Loucy (cell line): ENCODE measurements at regions not wholly inside any gene's neighbourhood (a gene's known extent, or its start where the extent isn't known, plus 50 kb on each side); places are given as distances from the start of the nearest gene placed in this dataset.

ENCODE experiments used
- H2AFZ ChIP-seq: fragments of 200-600 bp; sonication (generic); 2 replicates; pipeline ENCODE4 v1.6.0; 2016; ENCODE audit warnings: antibody characterized with exemption, mild to moderate bottlenecking, low read length, moderate library complexity
- H3F3A ChIP-seq: fragments of 200-600 bp; 2 replicates; pipeline ENCODE4 v1.6.0; 2016; ENCODE audit warnings: antibody characterized with exemption, low read depth, mild to moderate bottlenecking
- H3K27me3 ChIP-seq: fragments of 200-600 bp; sonication (generic); 2 replicates; pipeline ENCODE4 v1.6.1; 2014; ENCODE audit warnings: low read length, mild to moderate bottlenecking; ENCODE audit not compliant: insufficient read depth, poor library complexity, severe bottlenecking
- H3K36me3 ChIP-seq: fragments of 200-600 bp; sonication (generic); 2 replicates; pipeline ENCODE4 v1.6.1; 2016; ENCODE audit warnings: low read length; ENCODE audit not compliant: insufficient read depth
- H3K4me1 ChIP-seq: fragments of 200-600 bp; sonication (generic); 2 replicates; pipeline ENCODE4 v1.5.1; 2014; ENCODE audit warnings: low read length, mild to moderate bottlenecking; ENCODE audit not compliant: insufficient read depth, poor library complexity, severe bottlenecking
- H3K4me2 ChIP-seq: fragments of 200-600 bp; sonication (generic); 2 replicates; pipeline ENCODE4 v1.6.0; 2014; ENCODE audit warnings: antibody characterized with exemption, low read length, low read depth, mild to moderate bottlenecking; ENCODE audit not compliant: poor library complexity, severe bottlenecking
- H3K4me3 ChIP-seq: fragments of 200-600 bp; sonication (generic); 2 replicates; pipeline ENCODE4 v1.5.1; 2014; ENCODE audit warnings: low read length, mild to moderate bottlenecking, mixed read lengths; ENCODE audit not compliant: poor library complexity, severe bottlenecking
- H3K79me2 ChIP-seq: fragments of 200-600 bp; sonication (generic); 2 replicates; pipeline ENCODE4 v1.6.1; 2014; ENCODE audit warnings: low read length; ENCODE audit not compliant: insufficient read depth
- H3K9ac ChIP-seq: fragments of 200-600 bp; sonication (generic); 2 replicates; pipeline ENCODE4 v1.6.0; 2014; ENCODE audit warnings: mild to moderate bottlenecking, low read depth, low read length, moderate library complexity; ENCODE audit not compliant: poor library complexity, severe bottlenecking
- H3K9me2 ChIP-seq: fragments of 200-600 bp; sonication (generic); replicated peaks from 2 replicates; pipeline ENCODE4 v1.6.1; 2016; ENCODE audit warnings: low read depth, low read length, mixed read lengths
- H3K9me3 ChIP-seq: fragments of 200-600 bp; sonication (generic); 2 replicates; pipeline ENCODE4 v1.6.1; 2014; ENCODE audit warnings: mild to moderate bottlenecking, antibody characterized with exemption, low read length, low read depth; ENCODE audit not compliant: insufficient read depth
- H4K20me1 ChIP-seq: fragments of 200-600 bp; sonication (generic); 2 replicates; pipeline ENCODE4 v1.6.0; 2014; ENCODE audit warnings: antibody characterized with exemption, low read length, mild to moderate bottlenecking; ENCODE audit not compliant: insufficient read depth, poor library complexity, severe bottlenecking
- EZH2phosphoT487 ChIP-seq: fragments of 200-600 bp; IDR thresholded peaks from 2 replicates; pipeline ENCODE4 v1.6.1; 2018; ENCODE audit warnings: antibody characterized with exemption, mild to moderate bottlenecking, moderate library complexity, borderline replicate concordance
- TF ChIP-seq, protein P1 (sequence below): fragments of 200-600 bp; sonication (generic); conservative IDR thresholded peaks from 2 replicates; pipeline ENCODE4 v1.5.1; 2014; ENCODE audit warnings: mild to moderate bottlenecking, antibody characterized with exemption, low read length

DNA sequence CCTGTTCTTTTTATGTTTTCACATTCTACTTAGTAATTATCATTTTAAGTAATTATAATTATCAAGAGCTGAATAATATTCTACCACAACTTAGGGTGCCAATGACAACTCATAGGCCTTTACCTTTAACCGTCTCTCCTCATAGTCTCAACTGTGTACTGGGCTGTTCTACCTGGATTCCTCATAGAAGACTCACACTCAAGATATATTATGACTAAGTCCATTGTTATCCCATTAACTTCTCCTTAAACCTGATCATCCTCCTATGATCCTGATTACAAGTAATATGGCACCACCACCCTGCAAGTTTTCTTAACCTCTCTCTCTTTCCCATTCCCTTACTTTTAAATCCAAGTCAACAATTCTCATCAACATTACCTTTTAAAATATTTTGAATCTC, 285.9 kb upstream of the VEPH1 start:
- H3K4me1 ChIP-seq = no peaks in the 10 kb centered on the region
- H2AFZ ChIP-seq = no peak overlapping the region
- no peaks in the 10 kb centered on the region for H3K9me3 ChIP-seq
- no peaks in the 10 kb centered on the region for H3K27me3 ChIP-seq
- no peak overlapping the region for H3K4me2 ChIP-seq
- H3F3A ChIP-seq = no peaks in the 10 kb centered on the region
- H3K79me2 ChIP-seq = no peaks in the 10 kb centered on the region
- H4K20me1 ChIP-seq = no peaks in the 10 kb centered on the region
- H3K36me3 ChIP-seq = no peaks in the 10 kb centered on the region
- TF ChIP-seq EZH2phosphoT487 = no peak
- TF ChIP-seq, protein P1, sequence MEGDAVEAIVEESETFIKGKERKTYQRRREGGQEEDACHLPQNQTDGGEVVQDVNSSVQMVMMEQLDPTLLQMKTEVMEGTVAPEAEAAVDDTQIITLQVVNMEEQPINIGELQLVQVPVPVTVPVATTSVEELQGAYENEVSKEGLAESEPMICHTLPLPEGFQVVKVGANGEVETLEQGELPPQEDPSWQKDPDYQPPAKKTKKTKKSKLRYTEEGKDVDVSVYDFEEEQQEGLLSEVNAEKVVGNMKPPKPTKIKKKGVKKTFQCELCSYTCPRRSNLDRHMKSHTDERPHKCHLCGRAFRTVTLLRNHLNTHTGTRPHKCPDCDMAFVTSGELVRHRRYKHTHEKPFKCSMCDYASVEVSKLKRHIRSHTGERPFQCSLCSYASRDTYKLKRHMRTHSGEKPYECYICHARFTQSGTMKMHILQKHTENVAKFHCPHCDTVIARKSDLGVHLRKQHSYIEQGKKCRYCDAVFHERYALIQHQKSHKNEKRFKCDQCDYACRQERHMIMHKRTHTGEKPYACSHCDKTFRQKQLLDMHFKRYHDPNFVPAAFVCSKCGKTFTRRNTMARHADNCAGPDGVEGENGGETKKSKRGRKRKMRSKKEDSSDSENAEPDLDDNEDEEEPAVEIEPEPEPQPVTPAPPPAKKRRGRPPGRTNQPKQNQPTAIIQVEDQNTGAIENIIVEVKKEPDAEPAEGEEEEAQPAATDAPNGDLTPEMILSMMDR = no peak
- no peaks in the 10 kb centered on the region for H3K9me2 ChIP-seq
- H3K4me3 ChIP-seq = no peak overlapping the region
- no peak overlapping the region for H3K9ac ChIP-seq

DNA sequence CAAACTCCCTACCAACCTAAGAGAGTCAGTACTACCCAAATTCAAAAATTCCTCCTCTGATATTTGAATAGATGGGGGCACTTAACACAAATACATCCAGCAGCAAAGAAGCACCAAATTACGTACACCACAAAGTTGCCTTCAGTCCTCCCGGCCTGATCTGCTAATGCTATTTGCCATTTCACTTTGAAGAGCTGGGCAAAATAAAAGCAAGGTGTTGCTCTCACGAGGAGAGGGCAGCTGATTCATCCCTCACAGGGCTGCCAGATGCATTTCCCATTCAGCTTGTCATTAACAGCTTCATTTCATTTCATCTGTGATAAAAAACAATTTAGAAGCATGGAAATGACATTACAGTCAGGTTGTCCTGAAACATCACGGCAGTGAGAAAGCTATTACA, 283.4 kb upstream of the VEPH1 start:
- no peak overlapping the region for H3K4me2 ChIP-seq
- no peaks in the 10 kb centered on the region for H3K9me3 ChIP-seq
- no peaks in the 10 kb centered on the region for H3K4me1 ChIP-seq
- no peak overlapping the region for H3K9ac ChIP-seq
- TF ChIP-seq, protein P1 = no peak
- TF ChIP-seq EZH2phosphoT487 = no peak
- H3K36me3 ChIP-seq = no peaks in the 10 kb centered on the region
- no peak overlapping the region for H3K4me3 ChIP-seq
- H3K9me2 ChIP-seq = no peaks in the 10 kb centered on the region
- no peaks in the 10 kb centered on the region for H3F3A ChIP-seq
- H4K20me1 ChIP-seq = no peaks in the 10 kb centered on the region
- no peak overlapping the region for H2AFZ ChIP-seq
- no peaks in the 10 kb centered on the region for H3K27me3 ChIP-seq
- H3K79me2 ChIP-seq = no peaks in the 10 kb centered on the region

DNA sequence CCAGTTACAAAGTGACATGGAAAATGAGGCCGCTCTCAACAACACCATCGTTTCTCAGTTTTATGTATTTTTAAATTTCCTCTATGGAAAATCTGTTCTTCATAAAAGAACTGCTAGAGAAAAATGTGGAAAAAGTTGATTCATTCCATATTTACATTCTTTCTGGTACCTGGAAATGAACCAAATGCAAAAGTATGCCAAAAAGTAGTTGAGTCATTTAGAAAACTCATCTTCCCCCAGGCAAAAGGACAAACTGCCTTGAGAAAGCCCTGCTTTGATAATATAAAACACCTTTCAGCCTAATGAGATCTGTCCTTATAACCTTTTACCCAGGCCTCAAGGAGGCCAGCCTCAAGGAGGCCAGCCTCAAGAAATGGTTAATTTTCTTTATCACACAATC, 283.0 kb upstream of the VEPH1 start:
- Histone ChIP-seq H3K27me3 (no peaks in the 10 kb centered on the region), H3K4me2 (no peak overlapping the region), H3K4me3 (no peak overlapping the region), H3K79me2 (no peaks in the 10 kb centered on the region), H3K9me2 (no peaks in the 10 kb centered on the region), H3F3A (no peaks in the 10 kb centered on the region), H3K36me3 (no peaks in the 10 kb centered on the region), H4K20me1 (no peaks in the 10 kb centered on the region), H3K4me1 (no peaks in the 10 kb centered on the region), H3K9ac (no peak overlapping the region), H3K9me3 (no peaks in the 10 kb centered on the region), H2AFZ (no peak overlapping the region)
- TF ChIP-seq EZH2phosphoT487 = no peak
- TF ChIP-seq, protein P1 = no peak
